ENCODE measurements at regions not wholly inside any gene's neighbourhood (a gene's known extent, or its start where the extent isn't known, plus 50 kb on each side); places are given as distances from the start of the nearest gene placed in this dataset.
"Not testable (repeated sequence)": the region's sequence is repeated elsewhere in the genome, so short reads cannot be mapped to it uniquely, and the experiment has no call there.

DNA sequence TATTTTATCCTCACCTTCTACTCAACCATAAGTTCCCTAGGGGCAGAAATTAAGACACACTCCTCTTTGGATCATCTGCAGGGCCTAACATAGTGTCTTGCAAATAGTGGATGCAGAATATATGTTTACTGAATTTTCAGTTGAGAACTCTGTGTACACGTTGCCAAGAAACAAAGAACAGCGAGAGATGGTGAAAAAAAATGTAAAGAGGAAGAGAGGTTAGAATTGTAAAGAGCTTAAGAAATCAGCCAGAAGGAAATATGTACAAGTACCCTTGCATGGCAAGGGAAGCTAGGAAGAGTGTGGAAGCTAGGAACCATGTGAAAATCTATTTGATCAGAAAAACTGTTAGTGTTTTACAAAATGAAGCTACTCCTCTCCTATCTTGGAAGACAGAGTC lies 431.0 kb downstream of the SMARCA1 start:
- no peak overlapping the region for H3K27ac Mint-ChIP-seq
- no peaks in the 10 kb centered on the region for H3K9me3 Mint-ChIP-seq
- no peaks in the 10 kb centered on the region for H3K36me3 Mint-ChIP-seq
- no peaks in the 10 kb centered on the region for H3K4me1 Mint-ChIP-seq (ENCODE audit: low read depth in 2 of 2)
- DNase-seq (ENCODE audit: low spot score) (no peak), ATAC-seq (no peak)
- H3K4me3 Mint-ChIP-seq = no peak overlapping the region
- H3K27me3 Mint-ChIP-seq = peaks cover 0 to 12% of the 10 kb centered on the region in 2 donors

DNA sequence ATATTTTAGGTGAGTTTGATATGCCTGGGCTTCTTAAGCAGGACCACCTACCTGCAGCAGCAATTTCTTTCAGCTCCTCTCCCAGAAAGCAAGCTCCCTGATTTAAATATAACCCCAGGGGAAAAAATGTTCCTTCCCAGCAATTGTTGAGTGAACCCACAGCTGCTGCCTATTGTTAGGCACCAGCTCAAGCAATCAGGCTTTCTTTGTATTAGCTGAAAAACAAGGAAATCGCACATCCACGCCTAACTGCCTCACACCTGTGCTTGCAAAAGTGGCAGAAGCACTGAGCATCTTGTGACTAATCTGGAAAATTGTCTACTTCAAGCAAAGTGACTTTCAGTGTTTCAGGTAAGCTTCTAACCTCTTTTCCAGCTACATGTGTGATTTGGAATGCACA lies 432.2 kb downstream of the SMARCA1 start:
- Mint-ChIP-seq H3K4me1 (ENCODE audit: low read depth in 2 of 2) (no peaks in the 10 kb centered on the region), H3K4me3 (no peak overlapping the region), H3K27me3 (peaks cover 0 to 13% of the 10 kb centered on the region in 2 donors), H3K27ac (no peak overlapping the region), H3K9me3 (no peaks in the 10 kb centered on the region), H3K36me3 (no peaks in the 10 kb centered on the region)
- DNase-seq (ENCODE audit: low spot score) = no peak
- ATAC-seq = no peak

DNA sequence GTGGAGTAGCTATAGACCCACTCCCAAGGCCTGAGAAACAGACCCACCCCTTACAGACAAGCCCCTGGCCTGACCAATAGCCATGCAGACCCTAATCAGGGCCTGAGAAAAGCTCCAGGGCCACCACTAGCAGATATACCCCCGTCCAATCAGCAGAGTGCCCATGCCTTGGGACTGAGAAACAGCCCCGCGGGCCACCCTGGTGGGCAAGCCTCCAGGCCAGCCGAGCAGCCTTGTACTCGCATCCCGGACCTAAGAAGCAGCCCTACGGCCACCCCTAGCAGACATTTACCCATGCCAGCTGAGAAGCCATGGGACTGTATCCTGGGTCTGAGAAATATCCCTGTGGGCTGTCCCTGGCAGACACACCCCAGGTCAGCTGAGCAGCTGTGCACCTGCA lies 436.5 kb downstream of the SMARCA1 start:
- ATAC-seq (no peak), DNase-seq (ENCODE audit: low spot score) (peak; percentile 61)
- no peak overlapping the region for H3K4me3 Mint-ChIP-seq
- no peaks in the 10 kb centered on the region for H3K4me1 Mint-ChIP-seq (ENCODE audit: low read depth in 2 of 2)
- no peak overlapping the region for H3K27ac Mint-ChIP-seq
- no peaks in the 10 kb centered on the region for H3K9me3 Mint-ChIP-seq
- H3K36me3 Mint-ChIP-seq = no peaks in the 10 kb centered on the region
- peaks cover 0 to 7% of the 10 kb centered on the region in 2 donors for H3K27me3 Mint-ChIP-seq

DNA sequence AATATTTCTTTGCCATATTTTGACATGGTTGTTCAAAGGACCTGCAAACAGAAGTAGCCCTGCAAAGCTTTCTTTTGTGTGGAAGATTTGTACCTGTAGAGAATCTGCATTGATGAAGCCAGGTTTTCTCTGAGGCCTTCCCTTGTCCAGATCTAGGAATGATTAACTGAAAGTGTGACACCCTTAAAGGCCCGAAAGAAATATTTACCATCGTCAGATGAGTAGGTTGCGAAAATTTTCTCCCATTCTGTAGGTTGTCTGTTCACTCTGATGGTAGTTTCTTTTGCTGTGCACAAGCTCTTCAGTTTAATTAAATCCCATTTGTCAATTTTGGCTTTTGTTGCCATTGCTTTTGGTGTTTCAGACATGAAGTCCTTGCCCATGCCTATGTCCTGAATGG lies 439.0 kb downstream of the SMARCA1 start:
- not testable (repeated sequence) for H3K9me3 Mint-ChIP-seq; H3K4me3 Mint-ChIP-seq; H3K27me3 Mint-ChIP-seq; ATAC-seq; DNase-seq (ENCODE audit: low spot score); H3K4me1 Mint-ChIP-seq (ENCODE audit: low read depth in 2 of 2); H3K27ac Mint-ChIP-seq; H3K36me3 Mint-ChIP-seq

DNA sequence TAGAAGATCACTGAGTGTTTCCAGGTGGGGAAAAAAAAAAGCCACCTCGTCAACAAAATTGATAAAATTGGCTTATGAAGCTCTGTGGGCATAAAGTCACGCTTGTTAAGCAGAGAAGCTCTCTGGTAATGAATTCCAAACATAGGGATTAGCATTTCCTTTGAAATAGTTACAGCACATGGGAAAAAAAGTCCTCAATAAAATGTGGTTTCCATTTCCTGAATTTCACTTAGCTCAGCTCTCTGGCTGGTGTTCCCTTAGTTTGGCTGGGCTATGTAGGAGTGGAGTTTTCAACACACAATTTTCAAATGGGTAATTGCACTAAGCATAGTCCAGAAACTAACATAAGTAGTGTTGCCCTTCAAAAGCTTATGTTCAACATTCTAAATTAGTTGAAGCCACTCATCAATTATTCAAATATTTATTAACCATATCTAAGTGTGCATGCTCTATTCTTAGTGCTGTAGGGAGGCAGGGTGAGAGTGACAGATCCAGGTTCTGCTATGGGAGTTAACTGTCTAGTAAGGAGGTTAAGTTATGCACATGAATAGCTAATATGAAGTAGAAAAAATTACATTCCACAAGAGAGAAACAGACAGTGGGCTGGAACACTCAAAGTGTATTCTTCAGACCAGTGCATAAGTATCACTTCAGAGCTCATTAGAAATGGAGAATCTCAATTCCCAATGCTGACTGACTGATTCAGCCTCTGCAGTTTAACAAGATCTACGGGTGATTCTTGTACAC lies 445.7 kb downstream of the SMARCA1 start:
- ATAC-seq = no peak
- Mint-ChIP-seq H3K27me3 (peaks cover 0 to 10% of the 10 kb centered on the region in 2 donors), H3K36me3 (no peaks in the 10 kb centered on the region)

GRCh38 chrX:129071390-129071789 lies 451.9 kb downstream of the SMARCA1 start:
- ATAC-seq (no peak), DNase-seq (ENCODE audit: low spot score) (no peak)
- Mint-ChIP-seq H3K4me1 (ENCODE audit: low read depth in 2 of 2) (no peaks in the 10 kb centered on the region), H3K27me3 (peaks cover 0 to 17% of the 10 kb centered on the region in 2 donors), H3K4me3 (no peak overlapping the region), H3K9me3 (no peaks in the 10 kb centered on the region), H3K27ac (no peak overlapping the region), H3K36me3 (no peaks in the 10 kb centered on the region)

More for the DNA sequence above, 445.7 kb downstream of the SMARCA1 start:
- Mint-ChIP-seq H3K9me3 (no peaks in the 10 kb centered on the region), H3K4me1 (ENCODE audit: low read depth in 2 of 2) (no peaks in the 10 kb centered on the region), H3K4me3 (no peak overlapping the region), H3K27ac (no peak overlapping the region)
- no peak for DNase-seq (ENCODE audit: low spot score)

DNA sequence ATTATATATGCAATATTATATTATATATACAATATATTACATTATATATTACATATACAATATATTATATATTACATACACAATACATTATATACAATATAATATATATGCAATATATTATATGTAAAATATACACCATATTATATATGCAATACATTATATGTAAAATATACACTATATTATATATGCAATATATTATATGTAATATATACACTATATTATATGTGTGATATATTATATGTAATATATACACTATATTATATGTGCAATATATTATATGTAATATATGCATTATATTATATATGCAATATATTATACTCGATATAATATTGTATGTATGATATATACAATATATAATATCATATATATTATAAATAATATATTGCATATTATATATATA lies 457.4 kb downstream of the SMARCA1 start:
- H3K9me3 Mint-ChIP-seq = no peaks in the 10 kb centered on the region
- H3K36me3 Mint-ChIP-seq = no peaks in the 10 kb centered on the region
- ATAC-seq = no peak
- H3K27me3 Mint-ChIP-seq = peaks cover 0 to 4% of the 10 kb centered on the region in 2 donors
- no peak for DNase-seq (ENCODE audit: low spot score)
- H3K4me3 Mint-ChIP-seq = no peak overlapping the region
- no peak overlapping the region for H3K27ac Mint-ChIP-seq
- H3K4me1 Mint-ChIP-seq (ENCODE audit: low read depth in 2 of 2) = no peaks in the 10 kb centered on the region

DNA sequence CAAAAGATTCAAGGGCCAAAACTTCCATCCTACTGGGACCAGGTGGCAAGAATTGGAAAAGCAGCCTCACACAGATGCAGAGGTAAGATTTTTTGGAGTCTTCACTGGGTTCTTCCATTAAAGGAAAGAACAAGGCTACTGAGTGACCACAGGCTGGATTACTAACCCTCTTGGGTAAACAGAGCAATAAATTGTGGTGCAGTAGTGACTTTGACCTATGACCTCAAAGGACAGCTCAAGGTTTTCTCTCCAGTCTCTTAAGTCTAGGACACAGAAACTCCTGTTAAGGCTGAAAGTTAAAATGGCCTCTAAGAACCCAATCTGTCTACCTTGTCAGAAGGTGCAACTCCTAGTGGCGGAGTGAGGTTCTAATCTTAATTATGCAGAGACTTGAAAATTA lies 464.9 kb downstream of the SMARCA1 start:
- Mint-ChIP-seq H3K36me3 (no peaks in the 10 kb centered on the region), H3K4me3 (no peak overlapping the region), H3K27ac (no peak overlapping the region), H3K9me3 (no peaks in the 10 kb centered on the region), H3K27me3 (peaks cover 5 to 12% of the 10 kb centered on the region in 2 donors), H3K4me1 (ENCODE audit: low read depth in 2 of 2) (no peaks in the 10 kb centered on the region)
- DNase-seq (ENCODE audit: low spot score) (no peak), ATAC-seq (no peak)

DNA sequence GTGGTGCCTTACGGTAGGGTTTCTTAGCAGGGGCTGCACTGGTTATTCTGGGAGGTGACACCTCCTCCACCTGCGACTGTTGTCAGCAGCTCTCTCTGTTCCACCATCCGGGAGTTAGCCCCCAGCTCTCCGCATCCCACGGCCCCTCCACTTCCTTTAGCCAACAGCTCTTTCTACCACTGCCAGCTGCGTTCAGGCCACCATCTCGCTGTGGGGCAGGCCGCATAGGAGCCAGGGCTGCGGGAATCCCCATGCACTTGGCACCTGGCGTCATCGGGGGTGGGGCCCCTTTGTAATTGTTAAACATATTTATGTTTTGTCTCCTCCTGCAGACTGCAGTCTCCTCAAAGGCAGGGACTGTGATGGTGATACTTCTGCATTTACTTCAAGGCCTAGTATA lies 480.2 kb downstream of the SMARCA1 start:
- no peak overlapping the region for H3K27ac Mint-ChIP-seq
- H3K9me3 Mint-ChIP-seq = no peaks in the 10 kb centered on the region
- ATAC-seq = no peak
- DNase-seq (ENCODE audit: low spot score) = no peak
- H3K4me3 Mint-ChIP-seq = no peak overlapping the region
- H3K27me3 Mint-ChIP-seq = peaks cover 0 to 5% of the 10 kb centered on the region in 2 donors
- no peaks in the 10 kb centered on the region for H3K36me3 Mint-ChIP-seq
- no peaks in the 10 kb centered on the region for H3K4me1 Mint-ChIP-seq (ENCODE audit: low read depth in 2 of 2)

- no peak overlapping the region for H3K27ac Mint-ChIP-seq
- no peaks in the 10 kb centered on the region for H3K9me3 Mint-ChIP-seq
- no peak overlapping the region for H3K4me3 Mint-ChIP-seq
- no peaks in the 10 kb centered on the region for H3K4me1 Mint-ChIP-seq (ENCODE audit: low read depth in 2 of 2)
- no peak for ATAC-seq
- no peaks in the 10 kb centered on the region for H3K36me3 Mint-ChIP-seq
- peaks cover 0 to 5% of the 10 kb centered on the region in 2 donors for H3K27me3 Mint-ChIP-seq
- DNase-seq (ENCODE audit: low spot score) = no peak
Measured at GRCh38 chrX:129041319-129041718, 482.0 kb downstream of the SMARCA1 start.

GRCh38 chrX:129040124-129040523 lies 483.2 kb downstream of the SMARCA1 start:
- peaks cover 0 to 5% of the 10 kb centered on the region in 2 donors for H3K27me3 Mint-ChIP-seq
- no peaks in the 10 kb centered on the region for H3K9me3 Mint-ChIP-seq
- no peak overlapping the region for H3K27ac Mint-ChIP-seq
- ATAC-seq = no peak
- H3K4me1 Mint-ChIP-seq (ENCODE audit: low read depth in 2 of 2) = no peaks in the 10 kb centered on the region
- no peak for DNase-seq (ENCODE audit: low spot score)
- no peak overlapping the region for H3K4me3 Mint-ChIP-seq
- no peaks in the 10 kb centered on the region for H3K36me3 Mint-ChIP-seq

- Mint-ChIP-seq H3K27me3 (peaks cover 0 to 5% of the 10 kb centered on the region in 2 donors), H3K27ac (no peak overlapping the region), H3K36me3 (no peaks in the 10 kb centered on the region), H3K9me3 (no peaks in the 10 kb centered on the region), H3K4me3 (no peak overlapping the region), H3K4me1 (ENCODE audit: low read depth in 2 of 2) (no peaks in the 10 kb centered on the region)
- ATAC-seq = no peak
- no peak for DNase-seq (ENCODE audit: low spot score)
Measured at GRCh38 chrX:129039176-129039575, 484.1 kb downstream of the SMARCA1 start.

DNA sequence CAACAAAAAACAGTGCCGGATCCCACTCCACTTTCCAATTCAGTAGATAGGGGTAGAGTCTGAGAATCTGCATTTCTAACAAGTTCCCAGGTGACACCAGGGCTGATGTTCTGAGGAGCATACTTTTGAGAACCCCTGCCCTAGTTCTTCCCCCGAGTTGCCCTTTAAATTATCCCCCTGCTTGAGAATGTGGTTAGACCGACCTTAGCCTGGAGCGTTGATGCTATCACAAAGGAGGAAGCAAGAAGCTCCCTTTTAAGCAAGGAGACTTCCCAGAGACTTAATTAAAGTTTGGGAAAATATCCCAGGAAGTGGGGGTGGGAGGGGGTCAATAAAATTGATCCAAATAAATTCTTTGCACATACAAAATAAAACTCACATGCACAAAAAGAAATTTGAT lies 485.9 kb downstream of the SMARCA1 start:
- Mint-ChIP-seq H3K4me1 (ENCODE audit: low read depth in 2 of 2) (no peaks in the 10 kb centered on the region), H3K27ac (no peak overlapping the region), H3K4me3 (no peak overlapping the region), H3K9me3 (no peaks in the 10 kb centered on the region), H3K36me3 (no peaks in the 10 kb centered on the region), H3K27me3 (peaks cover 0 to 5% of the 10 kb centered on the region in 2 donors)
- DNase-seq (ENCODE audit: low spot score) (no peak), ATAC-seq (no peak)

GRCh38 chrX:129035180-129035579 lies 488.1 kb downstream of the SMARCA1 start:
- no peak for DNase-seq (ENCODE audit: low spot score)
- H3K27ac Mint-ChIP-seq = no peak overlapping the region

DNA sequence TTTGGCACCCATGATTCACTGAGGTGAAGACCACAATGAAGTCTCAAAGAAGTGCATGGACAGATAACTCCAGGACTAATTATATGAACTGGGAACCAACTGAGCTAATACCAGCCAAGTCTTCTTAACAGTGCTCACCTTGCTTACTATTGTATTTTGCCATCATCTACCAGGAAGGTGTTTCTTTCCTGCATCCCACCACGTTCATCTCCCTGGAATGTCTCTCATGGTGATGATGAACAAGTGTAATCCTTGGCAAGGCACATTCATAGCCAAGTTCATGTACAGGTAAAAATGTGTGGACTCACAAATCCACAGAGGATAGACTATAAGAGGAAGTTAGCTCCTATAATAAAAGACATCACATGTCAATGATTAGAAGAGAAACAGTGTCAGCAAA lies 489.1 kb downstream of the SMARCA1 start:
- no peaks in the 10 kb centered on the region for H3K27me3 Mint-ChIP-seq
- no peaks in the 10 kb centered on the region for H3K36me3 Mint-ChIP-seq
- ATAC-seq (no peak), DNase-seq (ENCODE audit: low spot score) (no peak)
- no peak overlapping the region for H3K27ac Mint-ChIP-seq
- H3K9me3 Mint-ChIP-seq = no peaks in the 10 kb centered on the region
- H3K4me3 Mint-ChIP-seq = no peak overlapping the region
- H3K4me1 Mint-ChIP-seq (ENCODE audit: low read depth in 2 of 2) = no peaks in the 10 kb centered on the region

More at GRCh38 chrX:129035180-129035579, 488.1 kb downstream of the SMARCA1 start:
- no peak overlapping the region for H3K4me3 Mint-ChIP-seq
- ATAC-seq = no peak
- H3K36me3 Mint-ChIP-seq = no peaks in the 10 kb centered on the region
- peaks cover 0 to 5% of the 10 kb centered on the region in 2 donors for H3K27me3 Mint-ChIP-seq
- no peaks in the 10 kb centered on the region for H3K4me1 Mint-ChIP-seq (ENCODE audit: low read depth in 2 of 2)
- no peaks in the 10 kb centered on the region for H3K9me3 Mint-ChIP-seq

Data from natural killer cell treated with Interleukin-12 subunit alpha and Interleukin-12 subunit beta and Interleukin-15 and Interleukin-18, amount 100 ng/mL, for 72 hours (primary cell).